NCI-H2196 (cell line): ENCODE measurements at regions not wholly inside any gene's neighbourhood (a gene's known extent, or its start where the extent isn't known, plus 50 kb on each side); places are given as distances from the start of the nearest gene placed in this dataset.

Experiments
- DNase-seq: peaks from one replicate; lab custom pipeline; 2025; ENCODE audit not compliant: unreplicated experiment; lab: John Stamatoyannopoulos, UW

- no peak for DNase-seq
Observed at GRCh38 chr9:11312966-11313365, 700.2 kb upstream of the PTPRD start.

DNA sequence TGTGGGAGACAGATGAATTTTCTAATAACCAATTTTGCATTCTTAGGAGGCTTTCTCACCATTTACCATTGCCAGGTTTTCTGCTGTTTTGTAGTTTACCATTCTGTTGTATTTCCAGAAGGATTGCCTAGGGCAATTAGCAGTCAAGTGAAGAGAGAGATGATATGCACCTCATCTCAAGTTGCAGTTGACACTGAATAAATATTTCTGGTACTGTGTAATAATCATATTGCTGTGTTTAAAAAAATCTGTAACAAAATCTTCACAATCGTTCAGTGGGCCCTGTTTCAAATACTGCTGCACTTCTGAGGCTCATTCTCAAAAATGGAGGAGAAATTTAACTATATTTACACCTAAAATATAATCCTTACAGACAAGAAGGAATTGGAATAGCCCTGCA, 706.1 kb upstream of the PTPRD start:
- peak; percentile 48 for DNase-seq

DNA sequence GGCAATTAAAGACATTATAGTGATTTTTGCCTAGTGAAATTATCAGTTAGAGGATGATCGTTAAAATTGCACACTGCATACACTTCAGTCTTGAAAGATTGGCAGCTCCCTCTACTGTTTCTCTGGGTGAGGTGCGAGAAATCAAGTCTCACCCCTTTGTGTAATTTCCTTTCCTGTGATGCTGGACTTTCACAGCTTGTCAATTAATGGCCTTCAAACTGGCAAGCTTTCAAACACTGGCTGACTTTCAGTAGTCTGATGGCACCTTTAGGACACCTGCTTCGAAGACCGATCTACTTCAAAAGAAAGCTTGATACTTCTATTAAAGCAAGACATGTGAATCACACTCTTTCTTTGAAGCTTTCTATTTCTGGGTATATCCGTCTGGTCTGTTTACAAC, 706.7 kb upstream of the PTPRD start:
- DNase-seq: peak; percentile 80

- DNase-seq: no peak
Observed at GRCh38 chr9:11320989-11321388, 708.2 kb upstream of the PTPRD start.

- DNase-seq: no peak
Observed at GRCh38 chr9:11323457-11323856, 710.7 kb upstream of the PTPRD start.

DNA sequence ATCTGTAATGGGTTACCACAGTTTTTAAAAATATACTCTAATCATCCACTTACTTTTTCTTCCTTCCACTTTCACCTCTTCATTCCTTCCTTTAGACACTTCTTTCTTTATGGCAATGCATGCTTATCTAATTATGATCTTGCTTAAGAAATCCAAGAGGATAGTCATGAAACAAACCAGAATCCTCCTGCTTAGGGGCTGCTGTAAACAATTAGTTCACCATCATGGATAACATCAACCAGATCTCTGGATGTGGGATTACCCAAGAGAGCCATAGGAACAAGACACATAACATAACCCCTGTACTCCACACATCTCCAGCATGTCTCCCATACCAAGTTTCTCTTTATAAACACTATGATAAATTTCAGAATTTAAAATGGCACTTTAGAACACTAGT, 713.4 kb upstream of the PTPRD start:
- no peak for DNase-seq

DNA sequence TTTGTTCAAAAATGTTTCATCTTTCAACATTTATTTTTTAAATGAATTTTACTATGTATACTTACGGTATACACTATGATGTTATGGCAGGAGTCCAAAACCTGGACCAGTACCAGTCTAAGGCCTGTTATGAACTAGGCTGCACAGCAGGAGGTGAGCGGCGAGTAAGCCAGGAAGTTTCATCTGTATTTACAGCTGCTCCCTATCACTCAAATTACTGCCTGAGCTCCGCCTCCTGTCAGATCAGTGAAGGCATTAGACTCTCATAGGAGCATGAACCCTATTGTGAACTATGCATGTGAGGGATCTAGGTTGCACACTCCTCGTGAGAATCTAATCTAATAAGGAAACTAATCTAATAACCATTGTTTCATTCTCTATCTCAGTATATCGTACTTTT, 715.5 kb upstream of the PTPRD start:
- DNase-seq: no peak

GRCh38 chr9:11335011-11335410, 722.2 kb upstream of the PTPRD start:
- DNase-seq: no peak

GRCh38 chr9:11338130-11338529, 725.3 kb upstream of the PTPRD start:
- no peak for DNase-seq

- no peak for DNase-seq
Observed at GRCh38 chr9:11340654-11341053, 727.9 kb upstream of the PTPRD start.

- DNase-seq: no peak
Observed at GRCh38 chr9:11347437-11347836, 734.6 kb upstream of the PTPRD start.

- DNase-seq: no peak
Observed at GRCh38 chr9:11348366-11348765, 735.6 kb upstream of the PTPRD start.

DNA sequence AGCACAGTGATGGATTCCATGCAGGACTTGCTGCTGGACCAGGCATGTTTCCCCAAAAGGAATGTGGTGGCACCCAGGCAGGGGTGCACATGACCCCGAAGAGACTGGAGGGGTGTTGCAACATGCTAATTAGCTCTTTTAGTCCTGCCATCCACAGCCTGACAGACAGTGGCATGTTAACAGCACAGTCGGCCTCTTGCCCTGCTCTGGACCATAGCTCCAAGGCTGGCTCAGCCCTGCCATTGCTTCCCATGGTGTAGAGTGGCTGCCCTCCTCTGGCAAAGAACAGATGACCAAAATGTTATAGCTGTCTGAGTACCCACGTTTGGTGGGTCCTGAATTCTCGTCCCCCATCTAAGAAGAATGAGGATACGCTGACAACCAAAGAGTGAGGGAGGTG, 736.4 kb upstream of the PTPRD start:
- DNase-seq: no peak

GRCh38 chr9:11352612-11353011, 739.8 kb upstream of the PTPRD start:
- DNase-seq: no peak

GRCh38 chr9:11356067-11356466, 743.3 kb upstream of the PTPRD start:
- no peak for DNase-seq

GRCh38 chr9:11366585-11367129, 753.9 kb upstream of the PTPRD start:
- no peak for DNase-seq

DNA sequence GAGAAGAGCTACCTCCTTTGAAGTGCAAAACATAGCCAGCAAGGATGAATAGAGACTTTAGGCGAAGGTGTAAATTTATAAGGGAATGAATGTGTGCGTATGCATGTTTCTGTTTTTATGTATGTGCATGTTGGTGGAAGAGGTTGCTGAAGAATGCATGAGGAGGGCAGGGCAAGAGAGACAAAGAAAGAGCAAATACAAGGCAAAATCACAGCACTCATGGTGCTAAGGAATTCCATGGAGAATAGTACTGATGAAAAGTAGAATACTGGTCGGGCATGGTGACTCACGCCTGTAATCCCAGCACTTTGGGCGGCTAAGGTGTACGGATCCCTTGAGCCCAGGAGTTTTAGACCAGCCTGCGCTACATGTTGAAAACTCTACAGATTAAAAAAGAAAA, 762.1 kb upstream of the PTPRD start:
- DNase-seq: no peak

DNA sequence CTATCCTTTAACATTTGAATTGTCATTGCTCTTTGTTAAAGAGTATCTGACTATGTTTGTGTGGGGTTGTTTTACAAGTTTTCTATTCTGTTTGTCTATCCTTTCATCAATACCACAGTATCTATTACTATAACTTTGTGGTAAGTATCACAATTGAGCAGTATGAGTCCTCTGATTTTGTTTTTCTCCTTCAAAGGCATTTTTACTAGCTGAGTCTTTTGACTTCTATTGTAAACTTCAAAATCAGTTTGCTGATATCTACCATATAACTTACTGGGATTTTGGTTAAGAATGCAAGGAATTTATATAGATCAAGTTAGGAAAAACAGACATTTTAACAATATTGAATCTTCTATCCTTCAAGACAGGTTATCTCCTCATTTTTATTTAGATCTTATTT, 789.8 kb upstream of the PTPRD start:
- DNase-seq: no peak

GRCh38 chr9:11414241-11414640, 801.4 kb upstream of the PTPRD start:
- no peak for DNase-seq

- no peak for DNase-seq
Observed at GRCh38 chr9:11417782-11418181, 805.0 kb upstream of the PTPRD start.

DNA sequence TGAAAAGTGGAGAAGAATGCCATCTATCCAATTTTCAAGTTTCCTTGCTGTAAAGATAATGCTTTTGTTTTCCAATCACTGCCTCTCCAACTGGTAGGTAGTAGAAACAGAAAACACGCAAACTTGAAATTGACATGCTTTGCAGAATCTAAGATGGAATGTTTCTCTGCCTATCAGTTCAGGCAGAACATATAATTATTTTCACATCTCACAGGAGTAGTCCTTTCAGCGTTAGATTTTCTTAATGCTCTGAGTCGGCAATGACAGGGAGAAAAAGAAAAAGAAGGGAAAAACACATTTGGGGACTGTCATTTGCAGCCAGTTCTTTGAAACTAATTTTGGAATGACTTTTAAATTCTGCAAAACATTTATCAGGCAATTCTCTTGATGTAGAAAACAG, 818.7 kb upstream of the PTPRD start:
- DNase-seq: no peak

GRCh38 chr9:11432361-11432760, 819.6 kb upstream of the PTPRD start:
- DNase-seq: no peak

DNA sequence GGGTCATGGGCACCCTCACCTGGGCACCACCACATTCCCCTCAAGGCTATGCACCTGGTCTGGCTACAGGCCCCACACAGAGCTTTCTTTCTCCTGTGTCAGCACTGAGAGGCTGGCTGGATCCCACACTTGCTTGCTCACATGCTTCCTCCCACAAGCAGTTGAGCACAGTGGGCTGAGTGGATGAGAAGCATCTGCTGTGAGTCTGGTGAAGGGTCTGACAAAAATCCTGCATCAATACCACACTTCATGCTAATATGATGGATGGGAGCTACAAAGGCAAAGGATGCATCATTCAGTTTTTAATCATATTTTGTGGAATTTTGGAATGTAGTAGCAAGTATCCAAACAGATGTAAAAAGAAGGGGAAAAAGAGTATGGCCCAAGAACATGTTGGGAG, 830.8 kb upstream of the PTPRD start:
- no peak for DNase-seq
